ENCODE measurements at regions not wholly inside any gene's neighbourhood (a gene's known extent, or its start where the extent isn't known, plus 50 kb on each side); places are given as distances from the start of the nearest gene placed in this dataset.

- TF ChIP-seq, protein P1, sequence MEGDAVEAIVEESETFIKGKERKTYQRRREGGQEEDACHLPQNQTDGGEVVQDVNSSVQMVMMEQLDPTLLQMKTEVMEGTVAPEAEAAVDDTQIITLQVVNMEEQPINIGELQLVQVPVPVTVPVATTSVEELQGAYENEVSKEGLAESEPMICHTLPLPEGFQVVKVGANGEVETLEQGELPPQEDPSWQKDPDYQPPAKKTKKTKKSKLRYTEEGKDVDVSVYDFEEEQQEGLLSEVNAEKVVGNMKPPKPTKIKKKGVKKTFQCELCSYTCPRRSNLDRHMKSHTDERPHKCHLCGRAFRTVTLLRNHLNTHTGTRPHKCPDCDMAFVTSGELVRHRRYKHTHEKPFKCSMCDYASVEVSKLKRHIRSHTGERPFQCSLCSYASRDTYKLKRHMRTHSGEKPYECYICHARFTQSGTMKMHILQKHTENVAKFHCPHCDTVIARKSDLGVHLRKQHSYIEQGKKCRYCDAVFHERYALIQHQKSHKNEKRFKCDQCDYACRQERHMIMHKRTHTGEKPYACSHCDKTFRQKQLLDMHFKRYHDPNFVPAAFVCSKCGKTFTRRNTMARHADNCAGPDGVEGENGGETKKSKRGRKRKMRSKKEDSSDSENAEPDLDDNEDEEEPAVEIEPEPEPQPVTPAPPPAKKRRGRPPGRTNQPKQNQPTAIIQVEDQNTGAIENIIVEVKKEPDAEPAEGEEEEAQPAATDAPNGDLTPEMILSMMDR (IDR thresholded peaks at IDR 0.05; ENCODE audit: insufficient read depth, low read length) = no peak
- no peak overlapping the region for H3K4me3 ChIP-seq (ENCODE audit: low read depth, low read length)
- DNase-seq (ENCODE audit: low read depth) = no peak
These were observed 325.3 kb downstream of the GALC start for GRCh38 chr14:87667659-87668058.

- no peak overlapping the region for H3K4me3 ChIP-seq (ENCODE audit: low read depth, low read length)
- TF ChIP-seq, protein P1 (IDR thresholded peaks at IDR 0.05; ENCODE audit: insufficient read depth, low read length) = no peak
- peak; percentile 30 for DNase-seq (ENCODE audit: low read depth)
These were observed 336.7 kb downstream of the GALC start for GRCh38 chr14:87656315-87656714.

GRCh38 chr14:87652278-87652677, 340.7 kb downstream of the GALC start:
- no peak for DNase-seq (ENCODE audit: low read depth)
- no peak overlapping the region for H3K4me3 ChIP-seq (ENCODE audit: low read depth, low read length)
- TF ChIP-seq, protein P1 (IDR thresholded peaks at IDR 0.05; ENCODE audit: insufficient read depth, low read length) = no peak

- H3K4me3 ChIP-seq (ENCODE audit: low read depth, low read length) = no peak overlapping the region
- DNase-seq (ENCODE audit: low read depth) = no peak
- TF ChIP-seq, protein P1 (IDR thresholded peaks at IDR 0.05; ENCODE audit: insufficient read depth, low read length) = no peak
These were observed 348.3 kb downstream of the GALC start for GRCh38 chr14:87644689-87645088.

GRCh38 chr14:87643005-87643404, 350.0 kb downstream of the GALC start:
- TF ChIP-seq, protein P1 (IDR thresholded peaks at IDR 0.05; ENCODE audit: insufficient read depth, low read length) = no peak
- DNase-seq (ENCODE audit: low read depth) = peak; percentile 32
- H3K4me3 ChIP-seq (ENCODE audit: low read depth, low read length) = no peak overlapping the region

DNA sequence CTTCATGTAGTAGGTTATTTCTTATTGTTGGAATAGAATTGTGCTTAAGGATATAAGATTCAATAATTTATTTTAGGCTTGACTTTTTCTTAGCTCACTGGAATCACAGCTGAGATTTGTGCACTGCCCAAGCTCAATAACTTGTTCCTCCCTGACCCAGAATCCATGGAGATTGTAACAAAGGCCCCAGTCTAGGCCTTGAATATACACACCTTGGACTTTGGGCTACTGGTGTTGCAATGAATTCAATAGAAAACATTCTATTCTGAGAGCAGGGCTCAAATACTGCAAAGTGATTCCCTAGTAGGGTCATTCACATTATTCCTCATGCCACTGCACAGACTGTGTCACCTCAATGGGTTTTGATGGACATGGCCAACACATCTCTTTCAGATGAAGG, 352.4 kb downstream of the GALC start:
- H3K4me3 ChIP-seq (ENCODE audit: low read depth, low read length) = no peak overlapping the region
- DNase-seq (ENCODE audit: low read depth) = no peak
- TF ChIP-seq, protein P1 (IDR thresholded peaks at IDR 0.05; ENCODE audit: insufficient read depth, low read length) = no peak

GRCh38 chr14:87638196-87638595, 354.8 kb downstream of the GALC start:
- DNase-seq (ENCODE audit: low read depth) = no peak
- no peak overlapping the region for H3K4me3 ChIP-seq (ENCODE audit: low read depth, low read length)
- TF ChIP-seq, protein P1 (IDR thresholded peaks at IDR 0.05; ENCODE audit: insufficient read depth, low read length) = no peak
